Central memory CD4-positive, alpha-beta T cell (primary cell): ENCODE measurements at regions not wholly inside any gene's neighbourhood (a gene's known extent, or its start where the extent isn't known, plus 50 kb on each side); places are given as distances from the start of the nearest gene placed in this dataset.
"Not testable (repeated sequence)": the region's sequence is repeated elsewhere in the genome, so short reads cannot be mapped to it uniquely, and the experiment has no call there.

Experiments
- DNase-seq: peaks from one replicate; pipeline ENCODE4 v3.0.0; 2022

- no peak for DNase-seq
These were observed 239.1 kb upstream of the ARID2 start for GRCh38 chr12:45490232-45490881.

GRCh38 chr12:45494279-45494678, 235.2 kb upstream of the ARID2 start:
- DNase-seq: no peak

- no peak for DNase-seq
These were observed 230.9 kb upstream of the ARID2 start for GRCh38 chr12:45498645-45499044.

- no peak for DNase-seq
These were observed 226.9 kb upstream of the ARID2 start for GRCh38 chr12:45502481-45503128.

- no peak for DNase-seq
These were observed 225.6 kb upstream of the ARID2 start for GRCh38 chr12:45503899-45504298.

GRCh38 chr12:45504316-45505010, 225.0 kb upstream of the ARID2 start:
- DNase-seq: no peak

GRCh38 chr12:45509187-45509586, 220.3 kb upstream of the ARID2 start:
- no peak for DNase-seq

- no peak for DNase-seq
These were observed 219.9 kb upstream of the ARID2 start for GRCh38 chr12:45509621-45510020.

- no peak for DNase-seq
These were observed 212.1 kb upstream of the ARID2 start for GRCh38 chr12:45517381-45517780.

- peak; percentile 76 for DNase-seq
These were observed 210.9 kb upstream of the ARID2 start for GRCh38 chr12:45518291-45519235.

GRCh38 chr12:45522227-45522626, 207.3 kb upstream of the ARID2 start:
- no peak for DNase-seq

- DNase-seq: not testable (repeated sequence)
These were observed 202.7 kb upstream of the ARID2 start for GRCh38 chr12:45526823-45527222.

- DNase-seq: no peak
These were observed 197.4 kb upstream of the ARID2 start for GRCh38 chr12:45532113-45532512.

GRCh38 chr12:45535610-45536180, 193.8 kb upstream of the ARID2 start:
- no peak for DNase-seq

GRCh38 chr12:45536284-45536683, 193.2 kb upstream of the ARID2 start:
- DNase-seq: no peak

- no peak for DNase-seq
These were observed 188.7 kb upstream of the ARID2 start for GRCh38 chr12:45540661-45541341.

- DNase-seq: peak; percentile 49
These were observed 185.6 kb upstream of the ARID2 start for GRCh38 chr12:45543887-45544286.

GRCh38 chr12:45546545-45546944, 183.0 kb upstream of the ARID2 start:
- DNase-seq: no peak

- no peak for DNase-seq
These were observed 182.4 kb upstream of the ARID2 start for GRCh38 chr12:45547132-45547531.

- DNase-seq: no peak
These were observed 181.7 kb upstream of the ARID2 start for GRCh38 chr12:45547822-45548221.

GRCh38 chr12:45548426-45548825, 181.1 kb upstream of the ARID2 start:
- no peak for DNase-seq

- no peak for DNase-seq
These were observed 180.1 kb upstream of the ARID2 start for GRCh38 chr12:45549337-45549902.
